ENCODE measurements at regions not wholly inside any gene's neighbourhood (a gene's known extent, or its start where the extent isn't known, plus 50 kb on each side); places are given as distances from the start of the nearest gene placed in this dataset.

- TF ChIP-seq EZH2 (IDR thresholded peaks at IDR 0.05) = no peak
- TF ChIP-seq POLR2AphosphoS5 (IDR thresholded peaks at IDR 0.05; ENCODE audit: borderline replicate concordance, low read depth, low read length) = no peak
These were observed 168.1 kb upstream of the NCK2 start for GRCh38 chr2:105576440-105577241.

Data from SK-N-MC (cell line).